ENCODE measurements at regions not wholly inside any gene's neighbourhood (a gene's known extent, or its start where the extent isn't known, plus 50 kb on each side); places are given as distances from the start of the nearest gene placed in this dataset.

- Histone ChIP-seq H3K4me1 (ENCODE audit: control insufficient read depth, insufficient read depth, low read length) (no peaks in the 10 kb centered on the region), H3K4me3 (ENCODE audit: low read length) (no peak overlapping the region)
Measured at GRCh38 chr18:61080954-61081528, 252.2 kb upstream of the CDH20 start.

DNA sequence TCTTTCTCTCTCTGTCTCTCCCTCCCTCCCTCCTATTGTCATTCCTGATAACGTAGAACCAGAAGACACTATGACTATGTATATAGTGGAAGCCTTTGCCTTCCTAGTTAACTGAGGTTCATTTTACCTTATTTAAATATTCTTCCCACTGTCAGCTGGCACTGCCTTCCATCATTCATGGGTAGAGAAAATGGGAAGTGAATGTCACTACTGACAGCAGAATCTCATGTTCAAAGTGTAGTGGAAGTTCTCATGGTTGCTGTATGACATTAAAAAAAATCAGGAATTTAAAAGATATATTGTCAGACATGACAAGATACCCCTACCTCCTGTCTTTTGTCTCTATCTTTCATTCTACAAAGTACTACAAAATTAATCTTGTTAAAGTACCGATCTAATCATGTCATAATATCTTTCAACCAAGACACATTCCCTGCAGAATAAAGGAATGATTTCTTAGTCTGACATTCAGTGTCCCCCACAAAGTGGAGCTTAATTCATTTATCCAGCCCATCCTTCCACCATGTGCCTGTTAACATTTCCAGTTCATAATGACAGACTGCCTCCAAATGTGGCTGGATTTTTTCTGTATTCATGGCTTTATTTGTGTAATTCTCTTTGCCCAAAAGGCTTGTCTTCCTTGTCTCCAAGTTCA lies 250.1 kb upstream of the CDH20 start:
- Histone ChIP-seq H3K4me3 (ENCODE audit: low read length) (no peak overlapping the region), H3K27me3 (replicated peaks; ENCODE audit: control insufficient read depth, insufficient read depth, low read length) (no peaks in the 10 kb centered on the region), H3K9ac (ENCODE audit: low read length) (no peak overlapping the region), H3K36me3 (ENCODE audit: control insufficient read depth, insufficient read depth, low read length, severe bottlenecking) (no peaks in the 10 kb centered on the region), H3K4me1 (ENCODE audit: control insufficient read depth, insufficient read depth, low read length) (no peaks in the 10 kb centered on the region), H3K9me3 (ENCODE audit: control insufficient read depth, low read length) (no peaks in the 10 kb centered on the region)
- DNase-seq (ENCODE audit: low read depth): no peak

More at GRCh38 chr18:61080954-61081528, 252.2 kb upstream of the CDH20 start:
- Histone ChIP-seq H3K36me3 (ENCODE audit: control insufficient read depth, insufficient read depth, low read length, severe bottlenecking) (no peaks in the 10 kb centered on the region), H3K27me3 (replicated peaks; ENCODE audit: control insufficient read depth, insufficient read depth, low read length) (no peaks in the 10 kb centered on the region), H3K9ac (ENCODE audit: low read length) (no peak overlapping the region), H3K9me3 (ENCODE audit: control insufficient read depth, low read length) (no peaks in the 10 kb centered on the region)
- DNase-seq (ENCODE audit: low read depth): no peak

GRCh38 chr18:61085036-61085435 lies 248.2 kb upstream of the CDH20 start:
- no peak for DNase-seq (ENCODE audit: low read depth)
- Histone ChIP-seq H3K9me3 (ENCODE audit: control insufficient read depth, low read length) (no peaks in the 10 kb centered on the region), H3K36me3 (ENCODE audit: control insufficient read depth, insufficient read depth, low read length, severe bottlenecking) (no peaks in the 10 kb centered on the region), H3K9ac (ENCODE audit: low read length) (no peak overlapping the region), H3K4me1 (ENCODE audit: control insufficient read depth, insufficient read depth, low read length) (no peaks in the 10 kb centered on the region), H3K27me3 (replicated peaks; ENCODE audit: control insufficient read depth, insufficient read depth, low read length) (no peaks in the 10 kb centered on the region), H3K4me3 (ENCODE audit: low read length) (no peak overlapping the region)

DNA sequence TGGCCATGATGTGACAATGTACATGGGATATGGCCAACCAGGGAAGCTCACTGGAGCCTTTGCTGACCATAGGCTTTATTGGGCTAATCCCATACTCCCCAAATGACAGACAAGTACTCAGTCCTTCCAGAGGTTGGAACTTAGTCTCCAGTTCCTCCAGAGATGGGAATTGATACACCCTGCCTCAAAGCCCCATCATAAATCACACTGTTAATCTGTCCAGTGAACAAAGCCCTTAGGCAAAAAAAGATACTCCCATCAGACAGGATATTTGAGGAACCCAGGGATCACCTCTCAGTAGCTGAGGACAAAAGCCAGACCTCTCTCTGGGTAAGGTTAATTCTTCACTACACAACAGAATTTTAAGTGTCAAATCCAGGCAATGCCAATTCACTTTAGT lies 247.5 kb upstream of the CDH20 start:
- H3K27me3 ChIP-seq (replicated peaks; ENCODE audit: control insufficient read depth, insufficient read depth, low read length): no peaks in the 10 kb centered on the region
- no peak overlapping the region for H3K4me3 ChIP-seq (ENCODE audit: low read length)
- H3K9me3 ChIP-seq (ENCODE audit: control insufficient read depth, low read length): no peaks in the 10 kb centered on the region
- DNase-seq (ENCODE audit: low read depth): no peak
- no peak overlapping the region for H3K9ac ChIP-seq (ENCODE audit: low read length)
- no peaks in the 10 kb centered on the region for H3K4me1 ChIP-seq (ENCODE audit: control insufficient read depth, insufficient read depth, low read length)
- no peaks in the 10 kb centered on the region for H3K36me3 ChIP-seq (ENCODE audit: control insufficient read depth, insufficient read depth, low read length, severe bottlenecking)

DNA sequence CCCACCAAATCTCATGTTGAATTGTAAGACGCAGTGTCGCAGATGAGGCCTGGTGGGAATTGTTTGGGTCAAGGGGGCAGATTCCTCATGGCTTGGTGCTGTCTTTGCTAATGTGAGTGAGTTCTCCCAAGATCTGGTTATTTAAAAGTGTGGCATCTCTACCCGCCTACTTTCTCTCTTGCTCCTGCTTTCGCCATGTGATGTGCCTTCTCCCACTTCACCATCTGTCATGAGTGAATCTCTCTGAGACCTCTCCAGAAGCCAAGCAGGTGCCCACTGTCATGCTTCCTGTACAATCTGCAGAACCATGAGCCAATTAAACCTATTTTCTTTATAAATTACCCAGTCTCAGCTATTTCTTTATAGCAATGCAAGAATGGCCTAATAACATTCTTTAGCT lies 246.6 kb upstream of the CDH20 start:
- H3K9ac ChIP-seq (ENCODE audit: low read length): no peak overlapping the region
- no peak for DNase-seq (ENCODE audit: low read depth)
- H3K36me3 ChIP-seq (ENCODE audit: control insufficient read depth, insufficient read depth, low read length, severe bottlenecking): no peaks in the 10 kb centered on the region
- no peak overlapping the region for H3K4me3 ChIP-seq (ENCODE audit: low read length)
- H3K4me1 ChIP-seq (ENCODE audit: control insufficient read depth, insufficient read depth, low read length): no peaks in the 10 kb centered on the region
- no peaks in the 10 kb centered on the region for H3K9me3 ChIP-seq (ENCODE audit: control insufficient read depth, low read length)
- no peaks in the 10 kb centered on the region for H3K27me3 ChIP-seq (replicated peaks; ENCODE audit: control insufficient read depth, insufficient read depth, low read length)

GRCh38 chr18:61091379-61091778 lies 241.9 kb upstream of the CDH20 start:
- DNase-seq (ENCODE audit: low read depth): no peak
- Histone ChIP-seq H3K36me3 (ENCODE audit: control insufficient read depth, insufficient read depth, low read length, severe bottlenecking) (no peaks in the 10 kb centered on the region), H3K27me3 (replicated peaks; ENCODE audit: control insufficient read depth, insufficient read depth, low read length) (no peaks in the 10 kb centered on the region), H3K9ac (ENCODE audit: low read length) (no peak overlapping the region), H3K4me1 (ENCODE audit: control insufficient read depth, insufficient read depth, low read length) (no peaks in the 10 kb centered on the region), H3K4me3 (ENCODE audit: low read length) (no peak overlapping the region), H3K9me3 (ENCODE audit: control insufficient read depth, low read length) (no peaks in the 10 kb centered on the region)

DNA sequence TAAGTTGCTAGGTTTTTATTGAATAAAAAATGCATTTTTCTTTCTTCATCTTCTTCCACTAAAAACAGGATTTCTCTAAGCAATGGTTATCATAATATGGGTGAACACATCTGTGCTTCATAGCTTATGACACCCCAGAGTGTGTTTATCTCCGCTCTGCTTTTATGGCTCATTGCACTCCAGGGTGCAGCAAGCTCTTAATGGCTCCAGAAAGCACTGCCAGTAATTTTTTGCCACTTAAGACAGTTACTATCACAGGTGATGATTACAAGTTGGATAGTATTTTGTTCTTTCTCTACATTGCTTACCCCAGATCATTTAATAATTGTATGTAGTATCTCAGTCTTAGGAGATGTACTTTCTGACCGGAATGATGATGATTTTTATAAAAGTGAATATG lies 239.3 kb upstream of the CDH20 start:
- Histone ChIP-seq H3K4me1 (ENCODE audit: control insufficient read depth, insufficient read depth, low read length) (no peaks in the 10 kb centered on the region), H3K4me3 (ENCODE audit: low read length) (no peak overlapping the region), H3K27me3 (replicated peaks; ENCODE audit: control insufficient read depth, insufficient read depth, low read length) (no peaks in the 10 kb centered on the region), H3K9me3 (ENCODE audit: control insufficient read depth, low read length) (no peaks in the 10 kb centered on the region), H3K36me3 (ENCODE audit: control insufficient read depth, insufficient read depth, low read length, severe bottlenecking) (no peaks in the 10 kb centered on the region), H3K9ac (ENCODE audit: low read length) (no peak overlapping the region)
- no peak for DNase-seq (ENCODE audit: low read depth)

GRCh38 chr18:61096226-61096625 lies 237.0 kb upstream of the CDH20 start:
- no peak for DNase-seq (ENCODE audit: low read depth)

DNA sequence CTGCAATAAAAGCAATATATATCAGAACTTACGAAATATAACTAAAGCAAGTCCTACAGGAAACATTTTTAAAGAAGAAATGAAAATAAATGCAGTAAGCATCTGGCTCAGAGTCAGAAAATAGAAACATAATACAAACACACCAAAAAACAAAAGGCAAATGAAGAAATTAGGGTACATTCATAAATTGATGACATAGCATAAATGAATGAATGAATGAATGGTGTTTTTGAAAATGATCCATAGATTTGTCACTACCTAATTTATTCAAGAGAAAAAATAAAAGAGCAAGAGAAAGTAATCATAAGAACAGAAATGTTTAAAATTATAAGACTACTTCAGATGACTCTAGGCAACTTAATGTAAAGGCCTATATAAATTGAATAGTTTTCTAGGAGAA lies 226.1 kb upstream of the CDH20 start:
- H3K4me3 ChIP-seq (ENCODE audit: low read length): no peak overlapping the region
- DNase-seq (ENCODE audit: low read depth): no peak
- H3K27me3 ChIP-seq (replicated peaks; ENCODE audit: control insufficient read depth, insufficient read depth, low read length): no peaks in the 10 kb centered on the region
- H3K36me3 ChIP-seq (ENCODE audit: control insufficient read depth, insufficient read depth, low read length, severe bottlenecking): no peaks in the 10 kb centered on the region
- H3K9me3 ChIP-seq (ENCODE audit: control insufficient read depth, low read length): no peaks in the 10 kb centered on the region
- no peak overlapping the region for H3K9ac ChIP-seq (ENCODE audit: low read length)
- H3K4me1 ChIP-seq (ENCODE audit: control insufficient read depth, insufficient read depth, low read length): no peaks in the 10 kb centered on the region

More at GRCh38 chr18:61096226-61096625, 237.0 kb upstream of the CDH20 start:
- Histone ChIP-seq H3K27me3 (replicated peaks; ENCODE audit: control insufficient read depth, insufficient read depth, low read length) (no peaks in the 10 kb centered on the region), H3K9ac (ENCODE audit: low read length) (no peak overlapping the region), H3K9me3 (ENCODE audit: control insufficient read depth, low read length) (no peaks in the 10 kb centered on the region), H3K36me3 (ENCODE audit: control insufficient read depth, insufficient read depth, low read length, severe bottlenecking) (no peaks in the 10 kb centered on the region), H3K4me3 (ENCODE audit: low read length) (no peak overlapping the region), H3K4me1 (ENCODE audit: control insufficient read depth, insufficient read depth, low read length) (no peaks in the 10 kb centered on the region)

DNA sequence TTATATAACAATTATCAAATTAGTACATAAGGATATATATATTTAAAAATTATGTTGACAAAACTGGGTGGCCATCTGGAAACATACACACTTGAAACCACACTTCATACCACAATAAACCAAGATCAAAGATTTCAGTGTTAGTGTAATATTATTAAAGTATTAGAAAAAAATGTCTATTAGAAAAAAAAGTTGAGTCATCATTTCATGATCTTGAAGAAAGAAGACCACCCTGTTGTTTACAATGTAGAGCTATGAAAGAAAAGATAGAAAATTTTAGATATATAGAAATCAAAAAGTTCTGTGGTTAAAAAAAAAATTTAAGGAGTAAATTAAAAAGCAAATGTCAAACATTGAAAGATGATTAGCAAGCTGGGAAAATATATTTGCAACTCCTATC lies 224.5 kb upstream of the CDH20 start:
- Histone ChIP-seq H3K27me3 (replicated peaks; ENCODE audit: control insufficient read depth, insufficient read depth, low read length) (no peaks in the 10 kb centered on the region), H3K4me1 (ENCODE audit: control insufficient read depth, insufficient read depth, low read length) (no peaks in the 10 kb centered on the region), H3K4me3 (ENCODE audit: low read length) (no peak overlapping the region), H3K36me3 (ENCODE audit: control insufficient read depth, insufficient read depth, low read length, severe bottlenecking) (no peaks in the 10 kb centered on the region), H3K9ac (ENCODE audit: low read length) (no peak overlapping the region), H3K9me3 (ENCODE audit: control insufficient read depth, low read length) (no peaks in the 10 kb centered on the region)
- no peak for DNase-seq (ENCODE audit: low read depth)

GRCh38 chr18:61123309-61123708 lies 209.9 kb upstream of the CDH20 start:
- H3K27me3 ChIP-seq (replicated peaks; ENCODE audit: control insufficient read depth, insufficient read depth, low read length): no peaks in the 10 kb centered on the region

More at GRCh38 chr18:61123309-61123708, 209.9 kb upstream of the CDH20 start:
- no peak for DNase-seq (ENCODE audit: low read depth)
- no peaks in the 10 kb centered on the region for H3K9me3 ChIP-seq (ENCODE audit: control insufficient read depth, low read length)
- no peak overlapping the region for H3K9ac ChIP-seq (ENCODE audit: low read length)
- no peaks in the 10 kb centered on the region for H3K4me1 ChIP-seq (ENCODE audit: control insufficient read depth, insufficient read depth, low read length)
- no peak overlapping the region for H3K4me3 ChIP-seq (ENCODE audit: low read length)
- H3K36me3 ChIP-seq (ENCODE audit: control insufficient read depth, insufficient read depth, low read length, severe bottlenecking): no peaks in the 10 kb centered on the region

Measured in adipocyte (in vitro differentiated cells).